ENCODE measurements at regions not wholly inside any gene's neighbourhood (a gene's known extent, or its start where the extent isn't known, plus 50 kb on each side); places are given as distances from the start of the nearest gene placed in this dataset.

GRCh38 chr12:114815026-114815795 lies 131.2 kb upstream of the TBX3 start:
- H3K4me1 ChIP-seq (ENCODE audit: control insufficient read depth, extremely low read depth, insufficient read depth, low read length), result peaks cover 4% of the 10 kb centered on the region
- no peak for DNase-seq (ENCODE audit: low read depth in 2 of 2)

GRCh38 chr12:114812858-114813761 lies 129.1 kb upstream of the TBX3 start:
- Histone ChIP-seq H3K4me2 (ENCODE audit: extremely low read depth, insufficient read depth, low read length) (peak overlapping the region; percentile 75), H3K27me3 (ENCODE audit: control insufficient read depth, insufficient read depth, low read length) (no peaks in the 10 kb centered on the region), H4K20me1 (ENCODE audit: control insufficient read depth, extremely low read depth, insufficient read depth, low read length) (no peaks in the 10 kb centered on the region), H3K4me3 (replicated peaks in 1 of 4; ENCODE audit: control extremely low read depth in 1 of 4, insufficient read depth in 1 of 4, low read depth in 3 of 4, low read length in 4 of 4) (peak overlapping the region in 2 of 4 experiments; percentile 5 to 30), H3K9me3 (ENCODE audit: control insufficient read depth, insufficient read depth, low read depth, low read length) (no peaks in the 10 kb centered on the region), H3K79me2 (ENCODE audit: control insufficient read depth, insufficient read depth, low read length) (no peaks in the 10 kb centered on the region), H3K4me1 (ENCODE audit: control insufficient read depth, extremely low read depth, insufficient read depth, low read length) (peaks cover 4% of the 10 kb centered on the region), H3K36me3 (ENCODE audit: control insufficient read depth, insufficient read depth, low read length) (no peaks in the 10 kb centered on the region), H3K9ac (ENCODE audit: insufficient read depth, low read length) (no peak overlapping the region), H3K27ac (ENCODE audit: insufficient read depth, low read length) (peak overlapping the region; percentile 28), H2AFZ (ENCODE audit: low read length) (peak overlapping the region; percentile 44)
- TF ChIP-seq CTCF (conservative IDR thresholded peaks at IDR 0.05 in 1 of 2, IDR thresholded peaks at IDR 0.05 in 1 of 2; ENCODE audit: low read depth in 1 of 2, low read length in 2 of 2) (no peak), EZH2 (IDR thresholded peaks at IDR 0.05; ENCODE audit: low read length, missing control alignments) (no peak)
- DNase-seq (ENCODE audit: low read depth in 2 of 2), result peak; percentile 46 to 87

More at GRCh38 chr12:114815026-114815795, 131.2 kb upstream of the TBX3 start:
- Histone ChIP-seq H4K20me1 (ENCODE audit: control insufficient read depth, extremely low read depth, insufficient read depth, low read length) (no peaks in the 10 kb centered on the region), H3K27ac (ENCODE audit: insufficient read depth, low read length) (no peak overlapping the region), H3K9ac (ENCODE audit: insufficient read depth, low read length) (no peak overlapping the region), H2AFZ (ENCODE audit: low read length) (no peak overlapping the region), H3K9me3 (ENCODE audit: control insufficient read depth, insufficient read depth, low read depth, low read length) (no peaks in the 10 kb centered on the region), H3K27me3 (ENCODE audit: control insufficient read depth, insufficient read depth, low read length) (no peaks in the 10 kb centered on the region), H3K4me2 (ENCODE audit: extremely low read depth, insufficient read depth, low read length) (no peak overlapping the region), H3K79me2 (ENCODE audit: control insufficient read depth, insufficient read depth, low read length) (no peaks in the 10 kb centered on the region), H3K36me3 (ENCODE audit: control insufficient read depth, insufficient read depth, low read length) (no peaks in the 10 kb centered on the region), H3K4me3 (replicated peaks in 1 of 4; ENCODE audit: control extremely low read depth in 1 of 4, insufficient read depth in 1 of 4, low read depth in 3 of 4, low read length in 4 of 4) (no peak overlapping the region)
- no peak for TF ChIP-seq EZH2 (IDR thresholded peaks at IDR 0.05; ENCODE audit: low read length, missing control alignments)
- TF ChIP-seq CTCF (conservative IDR thresholded peaks at IDR 0.05 in 1 of 2, IDR thresholded peaks at IDR 0.05 in 1 of 2; ENCODE audit: low read depth in 1 of 2, low read length in 2 of 2), result no peak

GRCh38 chr12:114812384-114812783 lies 128.4 kb upstream of the TBX3 start:
- H3K4me1 ChIP-seq (ENCODE audit: control insufficient read depth, extremely low read depth, insufficient read depth, low read length), result peaks cover 4% of the 10 kb centered on the region
- H3K4me2 ChIP-seq (ENCODE audit: extremely low read depth, insufficient read depth, low read length), result no peak overlapping the region
- H3K36me3 ChIP-seq (ENCODE audit: control insufficient read depth, insufficient read depth, low read length), result no peaks in the 10 kb centered on the region
- TF ChIP-seq CTCF (conservative IDR thresholded peaks at IDR 0.05 in 1 of 2, IDR thresholded peaks at IDR 0.05 in 1 of 2; ENCODE audit: low read depth in 1 of 2, low read length in 2 of 2) (no peak), EZH2 (IDR thresholded peaks at IDR 0.05; ENCODE audit: low read length, missing control alignments) (no peak)
- DNase-seq (ENCODE audit: low read depth in 2 of 2), result no peak
- H3K4me3 ChIP-seq (replicated peaks in 1 of 4; ENCODE audit: control extremely low read depth in 1 of 4, insufficient read depth in 1 of 4, low read depth in 3 of 4, low read length in 4 of 4), result no peak overlapping the region
- no peaks in the 10 kb centered on the region for H3K9me3 ChIP-seq (ENCODE audit: control insufficient read depth, insufficient read depth, low read depth, low read length)
- no peak overlapping the region for H3K9ac ChIP-seq (ENCODE audit: insufficient read depth, low read length)
- H3K27ac ChIP-seq (ENCODE audit: insufficient read depth, low read length), result peak overlapping the region; percentile 28
- H3K79me2 ChIP-seq (ENCODE audit: control insufficient read depth, insufficient read depth, low read length), result no peaks in the 10 kb centered on the region
- H2AFZ ChIP-seq (ENCODE audit: low read length), result no peak overlapping the region
- no peaks in the 10 kb centered on the region for H4K20me1 ChIP-seq (ENCODE audit: control insufficient read depth, extremely low read depth, insufficient read depth, low read length)
- no peaks in the 10 kb centered on the region for H3K27me3 ChIP-seq (ENCODE audit: control insufficient read depth, insufficient read depth, low read length)

All from fibroblast of lung (primary cell).